Effector memory CD8-positive, alpha-beta T cell (primary cell): ENCODE measurements at regions not wholly inside any gene's neighbourhood (a gene's known extent, or its start where the extent isn't known, plus 50 kb on each side); places are given as distances from the start of the nearest gene placed in this dataset.

Experiments used
- ATAC-seq: fragments of 150-1000 bp; cut with Tn5 transposase; replicated peaks from 2 replicates; pipeline ENCODE4 v1.10.0; 2021; ENCODE audit warnings: mild to moderate bottlenecking, moderate library complexity
- DNase-seq, 3 experiments: peaks; one replicate each; pipeline ENCODE4 v3.0.0; 2021
- H3K27ac Mint-ChIP-seq, 2 donors: one replicate each; pipeline ENCODE4 v1.8.0; 2022; ENCODE audit warnings: mild to moderate bottlenecking in 2 of 2, mixed read lengths in 2 of 2, moderate library complexity in 2 of 2
- H3K27me3 Mint-ChIP-seq, 2 donors: one replicate each; pipeline ENCODE4 v1.8.0; 2022; ENCODE audit warnings: mixed read lengths in 2 of 2
- H3K36me3 Mint-ChIP-seq: one replicate; pipeline ENCODE4 v1.8.0; 2022; ENCODE audit warnings: mild to moderate bottlenecking, moderate library complexity, mixed read lengths; ENCODE audit not compliant: insufficient read depth
- H3K4me1 Mint-ChIP-seq, 2 donors: one replicate each; pipeline ENCODE4 v1.8.0; 2022; ENCODE audit warnings: low read depth in 2 of 2, mixed read lengths in 2 of 2
- H3K4me3 Mint-ChIP-seq, 2 donors: one replicate each; pipeline ENCODE4 v1.8.0; 2022; ENCODE audit warnings: mild to moderate bottlenecking in 2 of 2, mixed read lengths in 2 of 2, moderate library complexity in 2 of 2
- H3K9me3 Mint-ChIP-seq, 2 donors: one replicate each; pipeline ENCODE4 v1.8.0; 2022; ENCODE audit warnings: mixed read lengths in 2 of 2

GRCh38 chr3:150249779-150250470 is 158.2 kb upstream of the TSC22D2 start:
- ATAC-seq (no peak), DNase-seq (no peak)
- Mint-ChIP-seq H3K4me1 (no peaks in the 10 kb centered on the region), H3K9me3 (no peaks in the 10 kb centered on the region), H3K27me3 (peaks cover 46 to 65% of the 10 kb centered on the region in 2 donors), H3K27ac (no peak overlapping the region), H3K36me3 (no peaks in the 10 kb centered on the region), H3K4me3 (no peak overlapping the region)

DNA sequence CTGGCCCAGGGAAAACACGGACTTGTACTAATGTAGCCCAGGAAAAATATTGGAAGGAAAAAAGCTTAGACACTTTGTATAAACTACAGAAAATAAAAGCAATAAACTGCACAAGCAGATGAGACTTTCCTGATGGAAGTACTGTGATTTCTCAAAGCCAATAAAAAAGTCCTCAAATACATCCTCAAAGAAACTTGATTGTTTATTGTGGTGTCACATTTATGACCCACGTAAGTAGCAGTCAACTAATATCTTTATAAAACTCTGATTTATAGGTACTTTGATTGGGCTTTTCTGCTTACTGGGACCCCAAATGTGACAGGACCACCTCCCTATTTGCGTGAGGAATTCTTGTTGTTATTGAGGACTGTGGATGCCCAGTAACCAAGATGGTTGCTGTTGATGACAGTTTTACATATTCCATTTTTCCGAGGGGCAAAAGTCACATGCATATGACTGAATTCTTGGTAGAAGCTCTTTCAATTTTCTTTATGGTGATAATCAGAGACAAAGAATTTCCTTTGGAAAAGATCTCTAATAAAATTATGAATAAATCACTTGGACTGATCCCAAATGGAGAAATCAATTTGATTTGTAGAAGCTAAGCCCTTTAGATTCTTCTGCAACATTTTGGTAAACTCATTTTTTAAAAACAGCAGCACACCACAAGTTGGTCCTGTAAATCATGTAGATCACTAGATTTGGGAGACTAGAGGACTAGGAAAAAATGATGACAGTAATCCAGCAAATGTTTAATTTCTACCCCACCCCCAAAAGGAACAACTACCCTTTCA is 159.0 kb upstream of the TSC22D2 start:
- H3K36me3 Mint-ChIP-seq = no peaks in the 10 kb centered on the region
- H3K4me1 Mint-ChIP-seq = no peaks in the 10 kb centered on the region
- H3K9me3 Mint-ChIP-seq = no peaks in the 10 kb centered on the region
- H3K4me3 Mint-ChIP-seq = no peak overlapping the region
- no peak for DNase-seq
- no peak for ATAC-seq
- H3K27me3 Mint-ChIP-seq = peaks cover 54 to 69% of the 10 kb centered on the region in 2 donors
- no peak overlapping the region for H3K27ac Mint-ChIP-seq

DNA sequence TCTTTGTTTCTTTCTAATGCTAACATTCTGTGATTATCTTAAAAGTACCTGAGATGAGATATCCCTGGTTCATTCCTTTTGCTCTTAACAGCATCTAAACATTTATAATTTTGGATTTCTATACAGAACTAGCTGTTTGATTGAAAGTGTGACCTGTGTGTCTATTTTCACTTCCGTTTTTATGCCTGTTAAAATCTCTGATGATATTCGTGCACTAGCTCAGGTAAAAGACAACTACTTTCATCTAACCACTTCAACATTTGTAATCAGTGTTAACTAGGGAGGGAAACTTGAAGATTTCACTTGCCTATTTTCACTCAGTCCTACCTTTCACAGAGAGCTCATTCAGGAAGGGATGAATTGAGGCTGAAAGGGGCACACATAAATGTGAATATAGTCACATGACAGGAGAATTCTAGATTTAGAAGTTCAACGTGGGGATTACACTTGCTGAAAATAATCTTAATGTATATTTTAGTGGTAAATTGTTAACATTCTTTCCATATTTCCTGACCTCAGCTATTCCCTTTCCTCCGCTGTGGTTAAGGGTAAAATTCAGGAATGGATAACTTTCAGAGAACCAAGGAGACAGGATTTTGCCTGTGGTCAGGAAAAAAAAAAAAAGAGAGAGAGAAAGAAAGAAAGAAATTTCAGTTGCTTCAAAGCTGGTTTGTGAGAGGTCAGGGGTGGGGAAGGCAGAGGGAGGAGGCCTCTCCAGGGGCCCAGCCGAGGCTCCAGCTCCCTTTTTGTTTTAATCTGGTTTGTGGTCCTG is 159.8 kb upstream of the TSC22D2 start:
- Mint-ChIP-seq H3K36me3 (no peaks in the 10 kb centered on the region), H3K4me1 (no peaks in the 10 kb centered on the region), H3K27ac (no peak overlapping the region), H3K4me3 (no peak overlapping the region), H3K27me3 (peaks cover 62 to 75% of the 10 kb centered on the region in 2 donors), H3K9me3 (no peaks in the 10 kb centered on the region)
- DNase-seq = no peak
- no peak for ATAC-seq

DNA sequence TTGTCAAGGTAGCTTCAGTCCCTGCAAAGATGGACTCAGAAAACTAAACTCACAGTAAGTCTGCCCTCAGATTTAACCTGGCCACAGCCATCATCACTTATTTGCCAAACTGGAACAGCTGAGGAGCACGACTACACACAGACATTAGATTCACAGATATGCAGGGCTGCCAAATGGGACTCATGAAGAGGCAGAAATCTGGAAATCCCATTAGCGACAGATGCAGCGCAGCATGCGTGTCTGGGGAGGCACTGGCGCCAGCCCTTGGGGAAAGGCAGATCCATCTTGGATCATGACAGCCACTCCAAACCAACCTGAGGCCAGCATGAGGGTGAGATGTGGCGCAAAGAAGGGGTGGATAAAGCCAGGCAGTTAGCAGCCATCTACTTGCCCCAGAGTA is 160.7 kb upstream of the TSC22D2 start:
- Mint-ChIP-seq H3K27ac (no peak overlapping the region), H3K9me3 (no peaks in the 10 kb centered on the region), H3K4me3 (no peak overlapping the region), H3K36me3 (no peaks in the 10 kb centered on the region), H3K27me3 (peaks cover 61 to 81% of the 10 kb centered on the region in 2 donors), H3K4me1 (no peaks in the 10 kb centered on the region)
- ATAC-seq (no peak), DNase-seq (no peak)

DNA sequence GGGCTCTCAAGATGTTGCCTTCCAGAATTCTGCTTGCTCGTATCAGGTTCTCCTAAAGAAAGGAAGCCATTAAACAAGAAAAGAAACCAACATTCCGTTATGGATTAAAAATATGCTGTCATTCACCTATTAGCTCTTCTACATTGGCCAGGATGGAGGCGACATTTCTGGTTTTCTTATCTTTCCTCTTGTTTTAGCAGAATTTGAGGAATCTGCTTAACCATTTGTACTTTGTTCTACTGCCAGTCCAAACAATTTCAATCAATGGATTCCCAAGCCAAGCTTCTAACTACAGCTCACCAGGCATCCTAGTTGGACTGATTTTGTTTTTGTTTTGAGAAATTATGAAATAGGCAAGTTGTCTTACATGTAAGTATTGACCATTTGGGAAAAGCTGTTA is 164.6 kb upstream of the TSC22D2 start:
- DNase-seq (no peak), ATAC-seq (no peak)
- H3K4me1 Mint-ChIP-seq = no peaks in the 10 kb centered on the region
- peaks cover 47 to 68% of the 10 kb centered on the region in 2 donors for H3K27me3 Mint-ChIP-seq
- no peaks in the 10 kb centered on the region for H3K9me3 Mint-ChIP-seq
- peaks cover 2% of the 10 kb centered on the region for H3K36me3 Mint-ChIP-seq
- no peak overlapping the region for H3K4me3 Mint-ChIP-seq
- H3K27ac Mint-ChIP-seq = no peak overlapping the region

DNA sequence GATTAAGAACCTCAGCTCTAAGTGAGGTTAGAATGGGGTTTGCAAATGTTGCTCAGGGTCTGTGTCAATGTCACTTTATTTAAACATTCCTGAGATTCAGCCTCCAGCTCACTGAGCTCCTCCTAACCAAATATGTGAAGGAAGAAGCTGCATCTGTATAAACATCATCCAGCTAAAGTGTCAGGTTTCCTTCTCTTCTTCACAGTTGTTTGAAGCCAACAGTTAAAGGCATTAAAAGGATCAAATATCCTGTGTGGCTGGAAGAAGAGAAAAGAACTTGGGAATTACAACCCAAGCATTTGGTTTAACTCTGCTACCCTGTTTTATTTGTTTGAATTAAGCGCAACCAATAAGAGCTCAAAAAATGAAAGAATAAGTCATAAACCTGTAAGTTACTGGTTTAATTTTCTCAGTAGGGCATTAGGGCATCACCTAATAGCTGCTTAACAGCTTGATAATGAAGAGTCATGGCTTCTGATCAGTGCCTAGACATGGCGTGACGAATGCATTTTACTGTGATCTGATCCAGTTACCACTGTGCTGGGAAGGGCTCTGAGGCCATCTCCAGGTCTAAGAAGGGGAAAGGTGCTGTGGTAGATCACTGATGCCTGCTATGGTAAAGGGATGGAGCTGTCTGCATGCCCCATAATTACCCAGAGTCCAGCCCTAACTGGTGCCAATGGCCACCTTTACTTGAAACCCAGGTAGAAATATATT is 165.7 kb upstream of the TSC22D2 start:
- DNase-seq (no peak), ATAC-seq (no peak)
- peaks cover 2% of the 10 kb centered on the region for H3K36me3 Mint-ChIP-seq
- H3K4me3 Mint-ChIP-seq = no peak overlapping the region
- H3K27ac Mint-ChIP-seq = no peak overlapping the region
- H3K9me3 Mint-ChIP-seq = no peaks in the 10 kb centered on the region
- H3K4me1 Mint-ChIP-seq = no peaks in the 10 kb centered on the region
- peaks cover 45 to 58% of the 10 kb centered on the region in 2 donors for H3K27me3 Mint-ChIP-seq

DNA sequence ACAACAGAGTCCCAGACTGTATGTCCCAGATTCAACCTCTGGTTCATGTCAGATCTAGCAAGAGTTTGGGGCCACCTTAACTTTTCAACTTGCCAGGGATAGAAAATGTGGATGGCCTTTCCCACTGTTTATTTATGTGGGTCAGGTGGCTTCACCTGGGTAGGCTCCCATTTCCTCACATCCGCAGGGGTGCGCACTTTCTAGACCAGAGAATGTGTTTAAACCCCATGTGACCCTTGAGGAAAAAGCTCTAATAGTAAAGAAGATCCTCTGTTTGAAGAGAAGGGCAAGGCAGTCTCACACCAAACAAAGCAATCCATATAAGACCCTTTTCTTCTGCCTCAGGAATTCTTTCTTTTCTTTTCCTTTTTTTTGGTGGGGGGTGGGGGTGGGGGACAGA is 167.2 kb upstream of the TSC22D2 start:
- no peak for DNase-seq

DNA sequence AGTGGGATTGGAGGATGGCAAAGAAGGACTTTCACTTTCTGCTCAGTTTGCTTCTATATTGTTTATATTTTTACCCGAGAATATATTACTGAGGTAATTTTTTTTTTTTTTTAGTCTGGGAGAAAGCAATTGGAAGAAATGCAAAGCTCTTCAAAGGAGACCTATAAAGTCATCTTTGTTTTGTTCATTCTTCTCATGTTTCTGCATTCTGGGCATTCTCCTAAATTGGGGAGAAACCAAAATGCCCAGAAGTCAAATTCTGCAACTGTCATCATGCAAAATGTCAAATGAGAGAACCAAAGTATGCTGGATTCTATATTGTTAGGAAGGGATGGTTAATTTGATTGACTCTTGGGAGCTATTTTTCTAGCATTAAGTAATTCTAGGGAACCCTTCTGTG is 168.3 kb upstream of the TSC22D2 start:
- Mint-ChIP-seq H3K27ac (no peak overlapping the region), H3K4me1 (no peaks in the 10 kb centered on the region), H3K36me3 (peaks cover 2% of the 10 kb centered on the region), H3K9me3 (no peaks in the 10 kb centered on the region), H3K4me3 (no peak overlapping the region), H3K27me3 (peaks cover 21 to 37% of the 10 kb centered on the region in 2 donors)
- no peak for DNase-seq
- no peak for ATAC-seq

More for the DNA sequence above, 167.2 kb upstream of the TSC22D2 start:
- H3K27me3 Mint-ChIP-seq = peaks cover 30 to 48% of the 10 kb centered on the region in 2 donors
- no peaks in the 10 kb centered on the region for H3K9me3 Mint-ChIP-seq
- no peaks in the 10 kb centered on the region for H3K4me1 Mint-ChIP-seq
- no peak for ATAC-seq
- H3K4me3 Mint-ChIP-seq = no peak overlapping the region
- H3K27ac Mint-ChIP-seq = no peak overlapping the region
- H3K36me3 Mint-ChIP-seq = peaks cover 2% of the 10 kb centered on the region

DNA sequence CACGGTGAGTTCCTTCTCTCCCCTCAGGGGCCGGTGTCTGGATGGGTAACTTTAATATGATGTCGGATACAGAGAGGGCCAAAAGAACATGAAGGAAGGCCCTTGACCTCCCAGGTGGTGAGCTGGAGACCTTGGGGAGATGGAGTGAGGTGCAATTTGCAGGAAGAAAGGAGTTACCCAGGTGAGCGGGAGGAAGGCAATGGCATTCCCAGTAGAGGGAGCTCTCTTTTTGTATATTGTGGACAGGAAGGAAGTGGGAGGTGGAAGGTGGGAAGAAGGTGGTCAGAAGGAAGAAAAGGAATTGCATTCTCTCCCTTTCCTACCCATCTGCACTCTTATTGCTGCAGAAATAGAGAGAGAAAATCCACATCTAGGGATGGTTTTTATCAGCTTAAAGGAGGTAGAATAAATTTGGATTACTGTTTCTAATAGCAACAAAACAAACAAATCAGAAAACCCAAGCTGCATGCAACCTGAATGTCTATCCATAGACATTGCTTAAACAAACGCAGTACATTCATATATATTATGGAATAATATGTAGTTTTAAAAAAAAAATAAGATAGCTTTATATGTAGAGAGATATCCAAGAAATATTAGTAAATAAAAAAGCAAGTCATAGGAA is 169.0 kb upstream of the TSC22D2 start:
- Mint-ChIP-seq H3K4me3 (no peak overlapping the region), H3K36me3 (peaks cover 2% of the 10 kb centered on the region), H3K27me3 (peaks cover 14 to 33% of the 10 kb centered on the region in 2 donors), H3K4me1 (no peaks in the 10 kb centered on the region), H3K9me3 (no peaks in the 10 kb centered on the region), H3K27ac (no peak overlapping the region)
- DNase-seq (no peak), ATAC-seq (no peak)

DNA sequence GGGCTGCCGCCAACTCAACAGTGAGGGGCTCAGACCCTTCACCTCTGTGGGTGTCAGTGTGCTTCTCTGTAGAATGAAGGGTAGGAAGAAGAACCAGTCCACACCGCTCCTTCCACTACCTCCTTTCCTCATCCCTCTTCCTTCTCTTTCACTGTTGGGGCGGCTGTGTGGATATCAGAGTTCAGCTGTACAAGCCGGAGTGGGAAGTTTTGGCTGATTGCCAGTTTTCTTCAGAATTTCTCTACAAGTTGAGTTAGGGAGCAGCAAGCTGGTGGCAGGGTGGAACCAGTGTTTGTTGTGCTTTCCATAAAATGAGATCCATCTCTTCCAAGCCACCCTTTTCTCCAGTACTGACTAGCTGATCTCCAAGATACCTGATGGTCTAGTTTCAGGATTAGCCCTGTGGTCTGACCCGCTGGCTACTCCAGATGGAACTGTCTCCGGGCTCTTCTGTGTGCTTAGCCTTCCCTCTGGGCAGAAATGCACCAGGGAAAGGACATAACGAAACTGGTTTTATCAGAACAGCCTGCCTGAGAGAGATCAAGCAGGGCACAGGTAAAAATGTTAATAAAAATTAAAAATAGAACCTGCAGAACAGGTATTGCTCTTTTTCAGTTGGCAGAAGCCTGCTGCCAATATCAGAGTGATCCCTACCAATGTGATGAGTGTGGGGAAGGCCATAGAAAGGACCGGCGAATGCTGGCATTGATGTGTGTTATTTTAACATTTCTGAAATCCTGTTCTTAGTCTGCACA is 169.9 kb upstream of the TSC22D2 start:
- H3K36me3 Mint-ChIP-seq = peaks cover 2% of the 10 kb centered on the region
- H3K4me1 Mint-ChIP-seq = no peaks in the 10 kb centered on the region
- no peaks in the 10 kb centered on the region for H3K9me3 Mint-ChIP-seq
- H3K27me3 Mint-ChIP-seq = peaks cover 6 to 26% of the 10 kb centered on the region in 2 donors
- no peak for DNase-seq
- H3K27ac Mint-ChIP-seq = no peak overlapping the region
- H3K4me3 Mint-ChIP-seq = no peak overlapping the region
- ATAC-seq = no peak

DNA sequence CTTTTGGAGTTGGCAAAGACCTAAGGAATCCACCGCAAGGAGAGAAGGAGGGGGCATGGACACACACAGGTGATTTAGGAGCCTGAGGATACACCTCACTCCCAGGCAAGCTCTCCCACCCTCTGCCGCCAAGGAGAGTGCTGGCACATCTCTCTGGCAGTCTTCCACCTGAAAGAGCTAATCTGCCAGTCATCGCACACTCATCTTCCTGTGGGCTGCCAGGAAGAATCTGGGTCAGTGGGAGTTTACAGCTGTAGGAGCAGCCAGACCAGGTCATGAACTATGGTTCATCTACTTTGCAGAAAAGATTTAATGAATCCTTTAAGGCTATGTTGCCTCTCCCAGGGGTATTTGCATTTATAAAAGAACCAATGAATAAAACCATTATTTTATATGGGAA is 170.6 kb upstream of the TSC22D2 start:
- ATAC-seq = no peak
- Mint-ChIP-seq H3K9me3 (no peaks in the 10 kb centered on the region), H3K36me3 (peaks cover 2% of the 10 kb centered on the region), H3K27ac (no peak overlapping the region), H3K27me3 (peaks cover 6 to 19% of the 10 kb centered on the region in 2 donors), H3K4me3 (no peak overlapping the region), H3K4me1 (no peaks in the 10 kb centered on the region)
- no peak for DNase-seq

- Mint-ChIP-seq H3K27ac (no peak overlapping the region), H3K9me3 (no peaks in the 10 kb centered on the region), H3K4me3 (no peak overlapping the region), H3K27me3 (peaks cover 6 to 17% of the 10 kb centered on the region in 2 donors), H3K4me1 (no peaks in the 10 kb centered on the region), H3K36me3 (peaks cover 2% of the 10 kb centered on the region)
- DNase-seq (no peak), ATAC-seq (no peak)
Measured at GRCh38 chr3:150236316-150237082, 171.6 kb upstream of the TSC22D2 start.
